ENCODE measurements at regions not wholly inside any gene's neighbourhood (a gene's known extent, or its start where the extent isn't known, plus 50 kb on each side); places are given as distances from the start of the nearest gene placed in this dataset.

GRCh38 chr14:88947646-88948598 is 123.5 kb downstream of the TTC8 start:
- Histone ChIP-seq H3K4me1 (ENCODE audit: insufficient read depth, low read length) (no peaks in the 10 kb centered on the region), H4K20me1 (ENCODE audit: insufficient read depth, low read length) (no peaks in the 10 kb centered on the region), H3K9me3 (ENCODE audit: insufficient read depth, low read depth, low read length) (peaks cover 4% of the 10 kb centered on the region), H2AFZ (ENCODE audit: low read depth, low read length) (no peak overlapping the region), H3K27ac (ENCODE audit: low read depth, low read length) (no peak overlapping the region), H3K9ac (ENCODE audit: low read length) (no peak overlapping the region), H3K27me3 (ENCODE audit: insufficient read depth, low read length) (no peaks in the 10 kb centered on the region), H3K36me3 (ENCODE audit: insufficient read depth, low read length) (no peaks in the 10 kb centered on the region), H3K4me3 (ENCODE audit: insufficient read depth, low read depth, low read length) (no peak overlapping the region), H3K79me2 (ENCODE audit: insufficient read depth, low read length) (no peaks in the 10 kb centered on the region), H3K4me2 (ENCODE audit: low read length) (no peak overlapping the region)
- FAIRE-seq (no peak), DNase-seq (ENCODE audit: low read depth) (no peak)
- no peak for TF ChIP-seq EZH2 (IDR thresholded peaks at IDR 0.05; ENCODE audit: insufficient read depth, low read length)
- no peak for TF ChIP-seq CTCF (IDR thresholded peaks at IDR 0.05; ENCODE audit: insufficient read depth, low read depth, low read length)
- H3K4me3 Mint-ChIP-seq (ENCODE audit: unreplicated experiment) = no peak overlapping the region
- H3K9me3 Mint-ChIP-seq (ENCODE audit: unreplicated experiment) = peaks cover 14% of the 10 kb centered on the region
- H3K27me3 Mint-ChIP-seq (ENCODE audit: low read depth, unreplicated experiment) = peaks cover 22% of the 10 kb centered on the region
- H3K27ac Mint-ChIP-seq (ENCODE audit: unreplicated experiment) = no peak overlapping the region
- no peaks in the 10 kb centered on the region for H3K4me1 Mint-ChIP-seq (ENCODE audit: low read depth, unreplicated experiment)
- H3K36me3 Mint-ChIP-seq (ENCODE audit: low read depth, unreplicated experiment) = no peaks in the 10 kb centered on the region

DNA sequence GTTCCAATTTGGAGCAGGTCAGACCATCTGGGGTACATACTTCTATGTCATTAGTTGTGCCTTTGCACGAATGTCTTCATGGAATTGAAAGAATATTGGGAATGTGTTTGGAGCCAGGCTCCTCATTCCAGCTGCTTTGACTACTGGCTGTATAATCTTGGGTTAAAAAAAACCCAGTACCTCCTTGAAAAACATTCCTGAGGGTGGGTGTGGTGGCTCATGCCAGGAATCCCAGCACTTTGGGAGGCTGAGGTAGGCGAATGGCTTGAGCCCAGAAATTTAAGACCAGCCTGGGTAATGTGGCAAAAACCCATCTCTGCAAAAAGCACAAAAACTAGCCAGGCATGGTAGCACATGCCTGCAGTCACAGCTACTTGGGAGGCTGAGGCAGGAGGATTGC is 125.6 kb downstream of the TTC8 start:
- Mint-ChIP-seq H3K27me3 (ENCODE audit: low read depth, unreplicated experiment) (peaks cover 9% of the 10 kb centered on the region), H3K36me3 (ENCODE audit: low read depth, unreplicated experiment) (no peaks in the 10 kb centered on the region)
- peaks cover 4% of the 10 kb centered on the region for H3K9me3 ChIP-seq (ENCODE audit: insufficient read depth, low read depth, low read length)

More for the DNA sequence above, 125.6 kb downstream of the TTC8 start:
- Mint-ChIP-seq H3K4me1 (ENCODE audit: low read depth, unreplicated experiment) (no peaks in the 10 kb centered on the region), H3K27ac (ENCODE audit: unreplicated experiment) (no peak overlapping the region), H3K9me3 (ENCODE audit: unreplicated experiment) (peaks cover 8% of the 10 kb centered on the region), H3K4me3 (ENCODE audit: unreplicated experiment) (no peak overlapping the region)
- no peak overlapping the region for H3K27ac ChIP-seq (ENCODE audit: low read depth, low read length)
- H3K27me3 ChIP-seq (ENCODE audit: insufficient read depth, low read length) = no peaks in the 10 kb centered on the region
- TF ChIP-seq EZH2 (IDR thresholded peaks at IDR 0.05; ENCODE audit: insufficient read depth, low read length) (no peak), CTCF (IDR thresholded peaks at IDR 0.05; ENCODE audit: insufficient read depth, low read depth, low read length) (no peak)
- H3K4me1 ChIP-seq (ENCODE audit: insufficient read depth, low read length) = no peaks in the 10 kb centered on the region
- DNase-seq (ENCODE audit: low read depth) (no peak), FAIRE-seq (no peak)
- no peak overlapping the region for H3K4me3 ChIP-seq (ENCODE audit: insufficient read depth, low read depth, low read length)
- no peak overlapping the region for H2AFZ ChIP-seq (ENCODE audit: low read depth, low read length)
- no peak overlapping the region for H3K4me2 ChIP-seq (ENCODE audit: low read length)
- no peaks in the 10 kb centered on the region for H4K20me1 ChIP-seq (ENCODE audit: insufficient read depth, low read length)
- no peak overlapping the region for H3K9ac ChIP-seq (ENCODE audit: low read length)
- no peaks in the 10 kb centered on the region for H3K36me3 ChIP-seq (ENCODE audit: insufficient read depth, low read length)
- H3K79me2 ChIP-seq (ENCODE audit: insufficient read depth, low read length) = no peaks in the 10 kb centered on the region

Measured in astrocyte (in vitro differentiated cells and primary cell).